Neural progenitor cell (in vitro differentiated cells): ENCODE measurements at regions not wholly inside any gene's neighbourhood (a gene's known extent, or its start where the extent isn't known, plus 50 kb on each side); places are given as distances from the start of the nearest gene placed in this dataset.

Experiments
- CTCF ChIP-seq: fragments of 200-600 bp; sonication (generic); IDR thresholded peaks from 2 replicates; pipeline ENCODE4 v1.5.1; 2017; ENCODE audit warnings: antibody characterized with exemption, mild to moderate bottlenecking
- EZH2 ChIP-seq: fragments of 200-600 bp; sonication (generic); IDR thresholded peaks from 2 replicates; pipeline ENCODE4 v1.6.1; 2017; ENCODE audit warnings: antibody characterized with exemption, mild to moderate bottlenecking, moderate library complexity
- EZH2phosphoT487 ChIP-seq: fragments of 200-600 bp; sonication (generic); IDR thresholded peaks from 2 replicates; pipeline ENCODE4 v1.6.1; 2017; ENCODE audit warnings: antibody characterized with exemption

GRCh38 chr13:97875911-97876310 lies 77.6 kb upstream of the IPO5 start:
- no peak for TF ChIP-seq CTCF
- TF ChIP-seq EZH2 = no peak
- TF ChIP-seq EZH2phosphoT487 = no peak
